ENCODE measurements at regions not wholly inside any gene's neighbourhood (a gene's known extent, or its start where the extent isn't known, plus 50 kb on each side); places are given as distances from the start of the nearest gene placed in this dataset.
"Not testable (repeated sequence)": the region's sequence is repeated elsewhere in the genome, so short reads cannot be mapped to it uniquely, and the experiment has no call there.

DNA sequence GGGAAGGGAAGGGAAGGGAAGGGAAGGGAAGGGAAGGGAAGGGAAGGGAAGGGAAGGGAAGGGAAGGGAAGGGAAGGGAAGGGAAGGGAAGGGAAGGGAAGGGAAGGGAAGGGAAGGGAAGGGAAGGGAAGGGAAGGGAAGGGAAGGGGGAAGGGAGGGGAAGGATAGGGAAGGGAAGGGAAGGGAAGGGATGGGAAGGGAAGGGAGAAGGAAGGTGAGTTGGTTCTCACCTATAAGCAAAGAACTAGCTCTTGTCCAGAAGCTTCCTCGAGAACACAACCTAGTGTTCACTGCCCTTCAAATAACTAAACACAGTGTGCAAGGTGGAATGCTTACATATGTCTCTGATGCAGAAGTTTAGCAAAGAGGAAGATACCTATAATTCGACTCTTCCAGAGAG lies 59.6 kb upstream of the MYO3A start:
- TF ChIP-seq, protein P1, sequence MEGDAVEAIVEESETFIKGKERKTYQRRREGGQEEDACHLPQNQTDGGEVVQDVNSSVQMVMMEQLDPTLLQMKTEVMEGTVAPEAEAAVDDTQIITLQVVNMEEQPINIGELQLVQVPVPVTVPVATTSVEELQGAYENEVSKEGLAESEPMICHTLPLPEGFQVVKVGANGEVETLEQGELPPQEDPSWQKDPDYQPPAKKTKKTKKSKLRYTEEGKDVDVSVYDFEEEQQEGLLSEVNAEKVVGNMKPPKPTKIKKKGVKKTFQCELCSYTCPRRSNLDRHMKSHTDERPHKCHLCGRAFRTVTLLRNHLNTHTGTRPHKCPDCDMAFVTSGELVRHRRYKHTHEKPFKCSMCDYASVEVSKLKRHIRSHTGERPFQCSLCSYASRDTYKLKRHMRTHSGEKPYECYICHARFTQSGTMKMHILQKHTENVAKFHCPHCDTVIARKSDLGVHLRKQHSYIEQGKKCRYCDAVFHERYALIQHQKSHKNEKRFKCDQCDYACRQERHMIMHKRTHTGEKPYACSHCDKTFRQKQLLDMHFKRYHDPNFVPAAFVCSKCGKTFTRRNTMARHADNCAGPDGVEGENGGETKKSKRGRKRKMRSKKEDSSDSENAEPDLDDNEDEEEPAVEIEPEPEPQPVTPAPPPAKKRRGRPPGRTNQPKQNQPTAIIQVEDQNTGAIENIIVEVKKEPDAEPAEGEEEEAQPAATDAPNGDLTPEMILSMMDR (IDR thresholded peaks at IDR 0.05): not testable (repeated sequence)
- not testable (repeated sequence) for TF ChIP-seq POLR2A (IDR thresholded peaks at IDR 0.05)
